ENCODE measurements at regions not wholly inside any gene's neighbourhood (a gene's known extent, or its start where the extent isn't known, plus 50 kb on each side); places are given as distances from the start of the nearest gene placed in this dataset.

- Mint-ChIP-seq H3K36me3 (ENCODE audit: low read depth, unreplicated experiment) (no peaks in the 10 kb centered on the region), H3K4me1 (ENCODE audit: low read depth, unreplicated experiment) (no peaks in the 10 kb centered on the region), H3K27me3 (ENCODE audit: low read depth, unreplicated experiment) (no peaks in the 10 kb centered on the region), H3K9me3 (ENCODE audit: unreplicated experiment) (no peaks in the 10 kb centered on the region), H3K4me3 (ENCODE audit: unreplicated experiment) (no peak overlapping the region), H3K27ac (ENCODE audit: unreplicated experiment) (no peak overlapping the region)
- H4K20me1 ChIP-seq (ENCODE audit: insufficient read depth, low read length), result no peaks in the 10 kb centered on the region
- no peaks in the 10 kb centered on the region for H3K79me2 ChIP-seq (ENCODE audit: insufficient read depth, low read length)
- TF ChIP-seq CTCF (IDR thresholded peaks at IDR 0.05; ENCODE audit: insufficient read depth, low read depth, low read length) (no peak), EZH2 (IDR thresholded peaks at IDR 0.05; ENCODE audit: insufficient read depth, low read length) (no peak)
- FAIRE-seq (no peak), DNase-seq (ENCODE audit: low read depth) (peak; percentile 3)
- no peak overlapping the region for H2AFZ ChIP-seq (ENCODE audit: low read depth, low read length)
- H3K36me3 ChIP-seq (ENCODE audit: insufficient read depth, low read length), result no peaks in the 10 kb centered on the region
- H3K9ac ChIP-seq (ENCODE audit: low read length), result no peak overlapping the region
- no peaks in the 10 kb centered on the region for H3K4me1 ChIP-seq (ENCODE audit: insufficient read depth, low read length)
- no peak overlapping the region for H3K27ac ChIP-seq (ENCODE audit: low read depth, low read length)
- H3K4me3 ChIP-seq (ENCODE audit: insufficient read depth, low read depth, low read length), result no peak overlapping the region
- H3K27me3 ChIP-seq (ENCODE audit: insufficient read depth, low read length), result no peaks in the 10 kb centered on the region
- H3K9me3 ChIP-seq (ENCODE audit: insufficient read depth, low read depth, low read length), result no peaks in the 10 kb centered on the region
- H3K4me2 ChIP-seq (ENCODE audit: low read length), result no peak overlapping the region
These were observed 105.7 kb upstream of the AGA start for GRCh38 chr4:177547985-177548384.

- Histone ChIP-seq H4K20me1 (ENCODE audit: insufficient read depth, low read length) (no peaks in the 10 kb centered on the region), H2AFZ (ENCODE audit: low read depth, low read length) (no peak overlapping the region), H3K9me3 (ENCODE audit: insufficient read depth, low read depth, low read length) (no peaks in the 10 kb centered on the region), H3K4me3 (ENCODE audit: insufficient read depth, low read depth, low read length) (no peak overlapping the region), H3K27ac (ENCODE audit: low read depth, low read length) (no peak overlapping the region), H3K36me3 (ENCODE audit: insufficient read depth, low read length) (no peaks in the 10 kb centered on the region), H3K27me3 (ENCODE audit: insufficient read depth, low read length) (no peaks in the 10 kb centered on the region), H3K4me1 (ENCODE audit: insufficient read depth, low read length) (no peaks in the 10 kb centered on the region), H3K79me2 (ENCODE audit: insufficient read depth, low read length) (no peaks in the 10 kb centered on the region), H3K9ac (ENCODE audit: low read length) (no peak overlapping the region), H3K4me2 (ENCODE audit: low read length) (no peak overlapping the region)
- DNase-seq (ENCODE audit: low read depth) (no peak), FAIRE-seq (peak; percentile 77)
- no peaks in the 10 kb centered on the region for H3K36me3 Mint-ChIP-seq (ENCODE audit: low read depth, unreplicated experiment)
- no peak overlapping the region for H3K27ac Mint-ChIP-seq (ENCODE audit: unreplicated experiment)
- no peaks in the 10 kb centered on the region for H3K27me3 Mint-ChIP-seq (ENCODE audit: low read depth, unreplicated experiment)
- TF ChIP-seq EZH2 (IDR thresholded peaks at IDR 0.05; ENCODE audit: insufficient read depth, low read length) (no peak), CTCF (IDR thresholded peaks at IDR 0.05; ENCODE audit: insufficient read depth, low read depth, low read length) (peak; percentile 68)
- no peaks in the 10 kb centered on the region for H3K4me1 Mint-ChIP-seq (ENCODE audit: low read depth, unreplicated experiment)
- H3K9me3 Mint-ChIP-seq (ENCODE audit: unreplicated experiment), result no peaks in the 10 kb centered on the region
- H3K4me3 Mint-ChIP-seq (ENCODE audit: unreplicated experiment), result no peak overlapping the region
These were observed 112.9 kb upstream of the AGA start for GRCh38 chr4:177555007-177555574.

GRCh38 chr4:177557416-177557815 lies 115.2 kb upstream of the AGA start:
- FAIRE-seq (no peak), DNase-seq (ENCODE audit: low read depth) (no peak)
- Histone ChIP-seq H3K9ac (ENCODE audit: low read length) (no peak overlapping the region), H3K4me3 (ENCODE audit: insufficient read depth, low read depth, low read length) (no peak overlapping the region), H2AFZ (ENCODE audit: low read depth, low read length) (no peak overlapping the region), H3K27me3 (ENCODE audit: insufficient read depth, low read length) (no peaks in the 10 kb centered on the region), H4K20me1 (ENCODE audit: insufficient read depth, low read length) (no peaks in the 10 kb centered on the region), H3K4me1 (ENCODE audit: insufficient read depth, low read length) (no peaks in the 10 kb centered on the region), H3K36me3 (ENCODE audit: insufficient read depth, low read length) (no peaks in the 10 kb centered on the region), H3K4me2 (ENCODE audit: low read length) (no peak overlapping the region), H3K27ac (ENCODE audit: low read depth, low read length) (no peak overlapping the region), H3K9me3 (ENCODE audit: insufficient read depth, low read depth, low read length) (no peaks in the 10 kb centered on the region), H3K79me2 (ENCODE audit: insufficient read depth, low read length) (no peaks in the 10 kb centered on the region)
- Mint-ChIP-seq H3K9me3 (ENCODE audit: unreplicated experiment) (no peaks in the 10 kb centered on the region), H3K36me3 (ENCODE audit: low read depth, unreplicated experiment) (no peaks in the 10 kb centered on the region), H3K27me3 (ENCODE audit: low read depth, unreplicated experiment) (no peaks in the 10 kb centered on the region), H3K4me1 (ENCODE audit: low read depth, unreplicated experiment) (no peaks in the 10 kb centered on the region), H3K27ac (ENCODE audit: unreplicated experiment) (no peak overlapping the region), H3K4me3 (ENCODE audit: unreplicated experiment) (no peak overlapping the region)
- TF ChIP-seq CTCF (IDR thresholded peaks at IDR 0.05; ENCODE audit: insufficient read depth, low read depth, low read length), result no peak
- no peak for TF ChIP-seq EZH2 (IDR thresholded peaks at IDR 0.05; ENCODE audit: insufficient read depth, low read length)
